ENCODE measurements at regions not wholly inside any gene's neighbourhood (a gene's known extent, or its start where the extent isn't known, plus 50 kb on each side); places are given as distances from the start of the nearest gene placed in this dataset.
"Not testable (repeated sequence)": the region's sequence is repeated elsewhere in the genome, so short reads cannot be mapped to it uniquely, and the experiment has no call there.

- DNase-seq = no peak
These were observed 724.6 kb upstream of the NRP1 start for GRCh38 chr10:34058845-34059614.

GRCh38 chr10:34055410-34055985, 721.0 kb upstream of the NRP1 start:
- DNase-seq = not testable (repeated sequence)

GRCh38 chr10:34049887-34050286, 715.4 kb upstream of the NRP1 start:
- DNase-seq = no peak

DNA sequence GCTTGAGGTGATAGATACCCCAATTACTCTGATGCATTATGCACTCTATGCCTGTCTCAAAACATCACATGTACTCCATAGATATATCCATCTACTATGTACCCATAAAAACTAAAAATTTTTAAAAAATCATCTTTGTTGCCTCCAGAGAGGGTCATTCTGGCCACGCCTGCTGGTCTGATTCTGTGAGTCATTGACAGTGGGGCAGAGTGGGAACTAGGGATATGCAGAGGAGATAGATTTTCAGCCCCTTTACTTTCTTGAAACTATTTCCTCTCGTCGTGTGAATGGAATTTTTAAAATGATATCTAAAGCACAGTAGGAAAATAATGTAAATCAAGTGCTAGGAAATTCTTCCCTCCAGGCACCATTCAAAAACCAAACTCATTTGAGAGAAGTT, 715.0 kb upstream of the NRP1 start:
- no peak for DNase-seq

DNA sequence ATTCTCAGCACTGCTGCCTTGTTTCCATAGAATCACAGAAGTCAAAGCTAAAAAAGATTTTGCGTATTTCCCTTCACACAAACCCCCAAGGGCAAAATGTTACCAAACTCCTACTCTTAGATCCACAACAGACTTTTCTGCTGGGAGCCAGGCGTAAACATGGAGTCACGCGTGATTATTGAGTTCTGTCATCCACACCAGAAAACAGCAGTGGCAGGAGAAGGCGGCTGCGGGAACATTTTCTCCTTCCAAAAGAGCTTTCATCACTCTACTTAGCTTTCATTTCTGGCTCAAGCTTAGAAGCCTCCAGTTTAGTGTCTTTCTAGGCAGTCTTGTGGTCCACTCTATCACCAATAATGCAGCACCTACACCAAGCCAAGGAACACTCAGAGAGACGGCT, 712.9 kb upstream of the NRP1 start:
- no peak for DNase-seq

DNA sequence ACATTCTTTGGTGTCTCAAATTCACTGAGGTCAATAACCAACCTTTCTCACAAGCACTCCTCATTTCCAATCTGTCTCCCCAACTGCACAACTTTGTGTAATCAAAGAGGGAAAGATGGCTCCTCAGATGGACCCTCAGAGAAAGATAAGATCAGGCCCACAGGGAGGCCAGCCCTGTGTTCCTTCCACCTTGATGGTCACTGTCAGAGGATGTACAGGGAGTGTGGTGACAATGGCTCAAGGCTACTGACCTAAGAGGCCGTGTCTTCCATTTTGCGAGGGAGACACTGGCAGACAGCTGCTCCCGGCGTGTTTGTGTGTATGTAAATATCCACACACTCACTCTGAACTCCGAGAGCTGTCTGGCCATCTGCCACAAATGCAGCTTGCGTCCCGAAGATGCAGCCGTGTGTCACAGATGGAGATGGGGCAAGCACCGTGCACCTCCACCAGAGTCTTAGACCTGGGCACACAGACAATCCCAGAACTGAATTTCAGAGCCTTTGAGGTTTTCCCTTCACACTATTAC, 712.1 kb upstream of the NRP1 start:
- no peak for DNase-seq

GRCh38 chr10:34045571-34046190, 711.2 kb upstream of the NRP1 start:
- no peak for DNase-seq

DNA sequence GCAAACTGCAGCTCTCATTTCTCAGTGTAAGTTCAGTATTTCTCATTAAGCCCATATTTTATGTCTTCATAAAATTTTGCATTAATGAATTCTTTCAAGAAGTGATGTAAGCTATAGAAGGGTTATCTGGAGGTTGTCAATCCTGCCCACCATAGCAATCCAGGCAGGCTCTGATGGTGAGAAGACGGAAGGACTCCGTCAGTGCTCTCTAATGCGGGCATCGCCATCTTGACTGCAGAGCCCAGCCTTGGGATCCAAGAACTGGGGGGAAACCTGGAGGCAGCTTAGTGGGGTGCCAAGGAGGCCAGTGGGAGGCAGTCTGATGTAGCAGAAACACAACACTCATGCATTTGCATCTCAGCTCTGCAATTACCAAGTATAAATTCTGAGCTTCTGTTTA, 707.4 kb upstream of the NRP1 start:
- DNase-seq = no peak

DNA sequence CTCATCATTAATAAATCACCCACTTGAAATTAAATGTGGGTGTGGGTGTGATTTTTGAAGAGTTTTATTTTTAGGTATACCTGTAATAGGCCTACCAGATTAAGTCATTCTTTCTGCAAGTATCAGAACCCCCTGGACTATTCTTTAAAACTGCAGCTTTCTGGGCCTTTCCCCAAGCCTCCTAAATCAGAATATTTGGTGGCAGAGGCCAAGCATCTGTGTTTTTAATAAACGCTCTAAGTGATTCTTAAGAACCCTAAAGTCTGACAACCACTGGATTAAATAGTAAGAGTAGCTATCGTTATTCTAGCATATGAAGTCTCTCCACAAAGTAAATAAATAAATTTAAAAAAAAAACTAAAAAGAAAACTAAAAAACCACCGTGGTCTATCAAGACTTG, 703.0 kb upstream of the NRP1 start:
- no peak for DNase-seq

DNA sequence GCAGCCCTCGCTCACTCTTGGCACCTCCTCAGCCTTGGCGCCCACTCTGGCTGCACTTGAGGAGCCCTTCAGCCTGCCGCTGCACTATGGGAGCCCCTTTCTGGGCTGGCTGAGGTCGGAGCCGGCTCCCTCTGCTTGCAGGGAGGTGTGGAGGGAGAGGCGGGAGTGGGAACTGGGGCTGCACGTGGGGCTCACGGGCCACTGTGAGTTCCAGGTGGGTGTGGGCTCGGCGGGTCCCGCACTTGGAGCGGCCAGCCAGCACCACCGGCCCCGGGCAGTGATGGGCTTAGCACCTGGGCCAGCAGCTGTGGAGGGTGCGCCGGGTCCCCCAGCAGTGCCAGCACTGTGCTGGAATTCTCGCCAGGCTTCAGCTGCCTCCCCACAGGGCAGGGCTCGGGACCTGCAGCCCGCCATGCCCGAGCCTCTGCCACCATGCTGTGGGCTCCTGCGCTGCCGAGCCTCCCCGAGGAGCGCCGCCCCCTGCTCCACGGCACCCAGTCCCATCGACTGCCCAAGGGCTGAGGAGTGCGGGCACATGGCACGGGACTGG, 700.8 kb upstream of the NRP1 start:
- DNase-seq = not testable (repeated sequence)

DNA sequence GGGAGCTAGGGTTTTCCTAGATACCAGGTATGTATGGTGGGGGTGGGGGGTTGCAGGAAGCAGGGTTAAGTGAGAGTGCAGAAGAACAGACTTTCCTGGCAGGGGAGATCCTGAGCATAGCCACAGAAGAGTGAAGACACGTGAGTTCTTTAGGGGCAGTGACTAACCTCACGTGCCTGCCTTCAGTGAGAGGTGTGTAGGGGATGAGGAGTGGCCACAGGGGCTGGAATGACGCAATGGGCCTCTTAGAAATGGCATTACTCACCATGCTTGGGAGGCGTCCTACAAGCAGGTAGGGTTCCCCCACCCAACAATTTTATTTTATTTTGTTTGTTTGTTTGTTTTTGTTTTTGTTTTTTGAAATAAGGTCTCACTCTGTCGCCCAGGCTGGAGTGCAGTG, 698.6 kb upstream of the NRP1 start:
- DNase-seq = no peak

DNA sequence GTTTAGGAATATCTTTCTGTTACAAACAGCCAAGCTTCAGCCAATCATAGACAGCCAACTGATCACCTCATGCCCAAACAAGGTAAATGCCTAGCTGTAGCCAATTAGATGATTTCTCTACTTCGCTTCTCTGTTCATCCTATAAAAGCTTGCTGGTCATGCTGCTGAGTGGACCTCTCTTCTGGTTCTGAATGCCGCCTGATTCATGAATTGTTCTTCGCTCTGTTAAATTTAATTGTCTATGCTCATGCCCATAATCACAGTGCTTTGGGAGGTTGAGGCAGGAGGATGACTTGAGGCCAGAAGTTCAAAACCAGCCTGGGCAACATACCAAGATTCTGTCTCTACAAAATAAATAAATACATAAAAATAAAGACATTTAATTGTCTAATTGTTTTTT, 698.1 kb upstream of the NRP1 start:
- DNase-seq = no peak

DNA sequence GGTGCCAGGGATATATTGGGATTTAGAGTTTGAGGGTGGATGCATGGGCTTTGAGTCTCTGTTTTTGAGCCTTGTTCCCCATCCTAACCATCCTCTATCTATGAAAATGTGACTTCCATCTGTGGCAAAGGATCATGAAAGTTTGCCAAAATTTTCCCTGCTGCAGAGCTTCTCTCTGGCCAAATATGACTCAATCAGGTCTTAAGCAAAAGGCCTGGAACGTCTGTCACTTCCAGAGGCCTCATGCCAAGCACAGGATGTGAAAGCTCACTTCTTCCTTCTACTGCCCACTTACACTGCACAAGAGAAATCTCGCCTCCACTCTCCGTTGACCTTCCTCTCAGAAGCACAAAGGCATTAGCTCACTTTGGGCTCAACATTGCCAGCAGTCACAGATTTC, 696.9 kb upstream of the NRP1 start:
- no peak for DNase-seq

- no peak for DNase-seq
These were observed 695.0 kb upstream of the NRP1 start for GRCh38 chr10:34029455-34029854.

- DNase-seq = no peak
These were observed 694.5 kb upstream of the NRP1 start for GRCh38 chr10:34028936-34029335.

DNA sequence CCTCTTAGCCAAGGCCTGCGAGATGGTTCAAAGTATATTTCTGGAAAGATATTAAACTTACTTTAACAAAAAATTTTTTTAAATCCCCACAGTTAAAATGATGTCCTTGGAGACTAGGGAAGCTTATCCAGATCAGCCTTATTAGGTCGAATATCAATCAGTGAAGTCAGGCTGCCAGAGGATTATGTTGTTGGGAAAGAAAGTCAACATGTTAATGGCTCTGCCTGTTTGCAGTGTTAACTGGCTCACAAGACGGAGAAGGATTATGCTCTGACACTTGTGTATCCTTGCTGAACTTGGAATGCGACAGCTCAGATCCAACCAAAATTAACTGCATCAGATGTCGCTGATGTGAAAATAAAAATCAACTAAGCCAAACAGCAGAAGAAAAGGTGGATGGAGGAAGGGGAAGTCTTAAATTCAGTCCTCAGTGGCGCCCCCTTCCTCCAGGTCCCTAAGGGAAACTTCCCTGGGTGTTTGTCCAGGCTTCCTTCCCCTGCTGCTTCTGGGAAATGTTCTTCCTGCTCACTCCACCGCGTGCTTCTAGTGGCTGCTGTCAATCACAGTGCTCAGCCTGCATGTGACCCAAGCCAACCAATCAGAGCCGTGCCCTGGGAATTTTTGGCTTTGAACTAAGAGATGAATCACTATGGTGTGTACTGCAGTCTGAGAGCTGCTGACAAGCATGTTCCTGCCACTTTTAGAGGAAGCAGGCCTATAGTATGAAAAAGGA, 690.4 kb upstream of the NRP1 start:
- DNase-seq = no peak

GRCh38 chr10:34024282-34024681, 689.8 kb upstream of the NRP1 start:
- no peak for DNase-seq

GRCh38 chr10:34022195-34022594, 687.7 kb upstream of the NRP1 start:
- DNase-seq = no peak

DNA sequence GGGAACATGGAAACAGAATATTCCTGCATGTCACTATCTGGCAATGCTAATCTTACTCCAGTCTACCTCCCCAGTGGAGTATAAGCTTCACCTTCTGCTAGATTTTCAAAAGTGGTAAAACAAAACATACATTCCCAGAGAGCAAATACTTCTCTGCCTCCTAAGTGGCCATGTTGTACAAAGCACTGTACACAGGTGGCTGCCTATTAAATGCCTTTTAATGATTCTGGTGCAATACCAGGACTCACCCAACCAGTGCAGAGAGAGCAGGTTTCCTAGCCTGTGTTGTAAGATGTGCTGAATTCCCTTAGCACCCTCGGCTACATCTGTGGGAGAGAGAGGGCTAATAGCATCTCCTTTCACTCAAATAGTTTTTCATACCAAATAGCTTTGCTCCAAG, 684.3 kb upstream of the NRP1 start:
- DNase-seq = no peak

- no peak for DNase-seq
These were observed 683.7 kb upstream of the NRP1 start for GRCh38 chr10:34018129-34018528.

DNA sequence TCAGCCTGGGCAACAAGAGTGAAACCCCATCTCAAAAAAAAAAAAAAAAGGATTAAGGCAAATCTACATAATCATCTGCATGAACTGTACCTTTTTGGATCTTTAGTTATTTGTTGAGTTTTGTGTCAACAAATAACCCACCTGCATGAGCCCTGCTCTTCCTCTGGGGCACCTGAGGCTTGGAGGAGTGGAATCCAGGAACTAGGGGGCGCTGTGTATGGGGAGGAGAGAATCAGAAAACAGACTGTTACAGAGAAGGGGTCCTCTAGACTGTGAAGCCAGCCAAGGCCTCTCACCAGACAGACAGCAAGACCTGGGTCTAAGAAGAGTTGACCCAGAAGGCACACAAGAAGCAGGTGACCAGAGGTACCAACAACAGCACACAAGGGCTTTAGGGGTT, 682.8 kb upstream of the NRP1 start:
- DNase-seq = no peak

DNA sequence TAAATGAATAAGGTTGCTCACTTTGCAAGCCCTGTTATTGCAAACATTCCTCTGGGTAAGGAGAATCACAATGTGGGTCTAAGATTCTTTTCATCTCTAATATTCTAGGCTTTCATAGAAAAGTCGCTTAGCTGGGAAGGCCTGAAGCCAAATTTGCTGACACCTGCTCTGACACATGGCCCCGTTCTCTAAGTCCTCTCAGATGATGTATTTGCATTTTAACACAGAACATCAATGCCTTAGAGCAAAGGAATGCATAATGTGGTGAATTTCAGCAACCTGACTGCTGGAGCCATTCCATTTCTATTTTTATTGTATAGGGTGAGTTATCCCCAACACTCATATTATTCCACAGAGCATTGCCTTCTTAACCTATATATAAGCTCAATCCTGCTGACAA, 682.1 kb upstream of the NRP1 start:
- no peak for DNase-seq

- no peak for DNase-seq
These were observed 681.2 kb upstream of the NRP1 start for GRCh38 chr10:34015700-34016099.
